ENCODE measurements at regions not wholly inside any gene's neighbourhood (a gene's known extent, or its start where the extent isn't known, plus 50 kb on each side); places are given as distances from the start of the nearest gene placed in this dataset.
"Not testable (repeated sequence)": the region's sequence is repeated elsewhere in the genome, so short reads cannot be mapped to it uniquely, and the experiment has no call there.

GRCh38 chr15:22173029-22173998, 93.0 kb downstream of the OR4M2 start:
- H3K9me3 ChIP-seq (ENCODE audit: insufficient read depth, low read length); H3K36me3 ChIP-seq (replicated peaks; ENCODE audit: low read depth, low read length); H4K20me1 ChIP-seq (ENCODE audit: insufficient read depth, low read length); H3K9ac ChIP-seq (ENCODE audit: low read length); H3K79me2 ChIP-seq (ENCODE audit: low read length); H2AFZ ChIP-seq (ENCODE audit: low read depth, low read length); H3K27ac ChIP-seq (ENCODE audit: low read length); H3K4me1 ChIP-seq (ENCODE audit: low read length); H3K4me2 ChIP-seq (ENCODE audit: low read length); H3K4me3 ChIP-seq (ENCODE audit: low read length); H3K27me3 ChIP-seq (ENCODE audit: low read depth, low read length): not testable (repeated sequence)

GRCh38 chr15:22174088-22174487, 93.8 kb downstream of the OR4M2 start:
- not testable (repeated sequence) for H3K9me3 ChIP-seq (ENCODE audit: insufficient read depth, low read length); H3K27ac ChIP-seq (ENCODE audit: low read length); H3K9ac ChIP-seq (ENCODE audit: low read length); H4K20me1 ChIP-seq (ENCODE audit: insufficient read depth, low read length); H2AFZ ChIP-seq (ENCODE audit: low read depth, low read length); H3K36me3 ChIP-seq (replicated peaks; ENCODE audit: low read depth, low read length); H3K4me2 ChIP-seq (ENCODE audit: low read length); H3K4me1 ChIP-seq (ENCODE audit: low read length); H3K27me3 ChIP-seq (ENCODE audit: low read depth, low read length); H3K79me2 ChIP-seq (ENCODE audit: low read length); H3K4me3 ChIP-seq (ENCODE audit: low read length)

- H3K27ac ChIP-seq (ENCODE audit: low read length); H3K4me2 ChIP-seq (ENCODE audit: low read length); H3K27me3 ChIP-seq (ENCODE audit: low read depth, low read length); H3K36me3 ChIP-seq (replicated peaks; ENCODE audit: low read depth, low read length); H3K4me1 ChIP-seq (ENCODE audit: low read length); H3K9me3 ChIP-seq (ENCODE audit: insufficient read depth, low read length); H3K4me3 ChIP-seq (ENCODE audit: low read length); H3K79me2 ChIP-seq (ENCODE audit: low read length); H4K20me1 ChIP-seq (ENCODE audit: insufficient read depth, low read length); H2AFZ ChIP-seq (ENCODE audit: low read depth, low read length); H3K9ac ChIP-seq (ENCODE audit: low read length): not testable (repeated sequence)
Observed at GRCh38 chr15:22177965-22178364, 97.6 kb downstream of the OR4M2 start.

GRCh38 chr15:22178438-22178837, 98.1 kb downstream of the OR4M2 start:
- H3K79me2 ChIP-seq (ENCODE audit: low read length) = not testable (repeated sequence)

GRCh38 chr15:22179043-22179442, 98.7 kb downstream of the OR4M2 start:
- H3K27me3 ChIP-seq (ENCODE audit: low read depth, low read length); H3K36me3 ChIP-seq (replicated peaks; ENCODE audit: low read depth, low read length); H3K4me1 ChIP-seq (ENCODE audit: low read length); H3K79me2 ChIP-seq (ENCODE audit: low read length); H3K9ac ChIP-seq (ENCODE audit: low read length); H3K4me3 ChIP-seq (ENCODE audit: low read length); H3K9me3 ChIP-seq (ENCODE audit: insufficient read depth, low read length); H4K20me1 ChIP-seq (ENCODE audit: insufficient read depth, low read length); H2AFZ ChIP-seq (ENCODE audit: low read depth, low read length); H3K4me2 ChIP-seq (ENCODE audit: low read length); H3K27ac ChIP-seq (ENCODE audit: low read length): not testable (repeated sequence)

More at GRCh38 chr15:22178438-22178837, 98.1 kb downstream of the OR4M2 start:
- H3K9me3 ChIP-seq (ENCODE audit: insufficient read depth, low read length); H3K27me3 ChIP-seq (ENCODE audit: low read depth, low read length); H3K27ac ChIP-seq (ENCODE audit: low read length); H3K4me3 ChIP-seq (ENCODE audit: low read length); H3K4me2 ChIP-seq (ENCODE audit: low read length); H3K9ac ChIP-seq (ENCODE audit: low read length); H2AFZ ChIP-seq (ENCODE audit: low read depth, low read length); H3K36me3 ChIP-seq (replicated peaks; ENCODE audit: low read depth, low read length); H3K4me1 ChIP-seq (ENCODE audit: low read length); H4K20me1 ChIP-seq (ENCODE audit: insufficient read depth, low read length): not testable (repeated sequence)

- H3K27ac ChIP-seq (ENCODE audit: low read length); H3K9ac ChIP-seq (ENCODE audit: low read length); H3K4me3 ChIP-seq (ENCODE audit: low read length); H2AFZ ChIP-seq (ENCODE audit: low read depth, low read length); H3K4me2 ChIP-seq (ENCODE audit: low read length); H4K20me1 ChIP-seq (ENCODE audit: insufficient read depth, low read length); H3K36me3 ChIP-seq (replicated peaks; ENCODE audit: low read depth, low read length); H3K27me3 ChIP-seq (ENCODE audit: low read depth, low read length); H3K9me3 ChIP-seq (ENCODE audit: insufficient read depth, low read length); H3K4me1 ChIP-seq (ENCODE audit: low read length); H3K79me2 ChIP-seq (ENCODE audit: low read length): not testable (repeated sequence)
Observed at GRCh38 chr15:22180611-22181010, 100.3 kb downstream of the OR4M2 start.

- not testable (repeated sequence) for H3K4me1 ChIP-seq (ENCODE audit: low read length); H3K27me3 ChIP-seq (ENCODE audit: low read depth, low read length); H3K4me3 ChIP-seq (ENCODE audit: low read length); H3K4me2 ChIP-seq (ENCODE audit: low read length); H3K9ac ChIP-seq (ENCODE audit: low read length); H3K9me3 ChIP-seq (ENCODE audit: insufficient read depth, low read length); H3K27ac ChIP-seq (ENCODE audit: low read length); H2AFZ ChIP-seq (ENCODE audit: low read depth, low read length); H3K36me3 ChIP-seq (replicated peaks; ENCODE audit: low read depth, low read length); H4K20me1 ChIP-seq (ENCODE audit: insufficient read depth, low read length); H3K79me2 ChIP-seq (ENCODE audit: low read length)
Observed at GRCh38 chr15:22184678-22185077, 104.4 kb downstream of the OR4M2 start.

- H2AFZ ChIP-seq (ENCODE audit: low read depth, low read length); H3K79me2 ChIP-seq (ENCODE audit: low read length); H4K20me1 ChIP-seq (ENCODE audit: insufficient read depth, low read length); H3K9me3 ChIP-seq (ENCODE audit: insufficient read depth, low read length); H3K9ac ChIP-seq (ENCODE audit: low read length); H3K27ac ChIP-seq (ENCODE audit: low read length); H3K4me2 ChIP-seq (ENCODE audit: low read length); H3K36me3 ChIP-seq (replicated peaks; ENCODE audit: low read depth, low read length); H3K27me3 ChIP-seq (ENCODE audit: low read depth, low read length); H3K4me3 ChIP-seq (ENCODE audit: low read length); H3K4me1 ChIP-seq (ENCODE audit: low read length): not testable (repeated sequence)
Observed at GRCh38 chr15:22186846-22187532, 106.7 kb downstream of the OR4M2 start.

- not testable (repeated sequence) for H3K27me3 ChIP-seq (ENCODE audit: low read depth, low read length); H3K4me2 ChIP-seq (ENCODE audit: low read length); H2AFZ ChIP-seq (ENCODE audit: low read depth, low read length); H4K20me1 ChIP-seq (ENCODE audit: insufficient read depth, low read length); H3K79me2 ChIP-seq (ENCODE audit: low read length); H3K27ac ChIP-seq (ENCODE audit: low read length); H3K9ac ChIP-seq (ENCODE audit: low read length); H3K4me3 ChIP-seq (ENCODE audit: low read length); H3K4me1 ChIP-seq (ENCODE audit: low read length); H3K36me3 ChIP-seq (replicated peaks; ENCODE audit: low read depth, low read length); H3K9me3 ChIP-seq (ENCODE audit: insufficient read depth, low read length)
Observed at GRCh38 chr15:22191818-22192217, 111.5 kb downstream of the OR4M2 start.

Data from OCI-LY3 (cell line).